Stimulated activated CD8-positive, alpha-beta memory T cell treated with anti-CD3 and anti-CD28 coated beads, Interleukin-12 subunit alpha, Interleukin-12 subunit beta, amount 100 ng/mL, for 4 hours (primary cell): ENCODE measurements at regions not wholly inside any gene's neighbourhood (a gene's known extent, or its start where the extent isn't known, plus 50 kb on each side); places are given as distances from the start of the nearest gene placed in this dataset.

Experiments
- DNase-seq: peaks from one replicate; pipeline ENCODE4 v3.0.0-alpha.2; 2020; ENCODE audit warnings: low read depth

- DNase-seq: no peak
These were observed 60.3 kb downstream of the SEC61B start for GRCh38 chr9:99282406-99282805.

GRCh38 chr9:99285965-99286364 lies 63.9 kb downstream of the SEC61B start:
- no peak for DNase-seq

- DNase-seq: no peak
These were observed 64.5 kb downstream of the SEC61B start for GRCh38 chr9:99286536-99286935.

GRCh38 chr9:99287641-99288040 lies 65.6 kb downstream of the SEC61B start:
- DNase-seq: no peak

GRCh38 chr9:99288830-99289229 lies 66.7 kb downstream of the SEC61B start:
- no peak for DNase-seq

- DNase-seq: no peak
These were observed 72.9 kb downstream of the SEC61B start for GRCh38 chr9:99294850-99295461.

- DNase-seq: peak; percentile 24
These were observed 74.3 kb downstream of the SEC61B start for GRCh38 chr9:99296291-99296951.

GRCh38 chr9:99298614-99299013 lies 76.5 kb downstream of the SEC61B start:
- DNase-seq: no peak

GRCh38 chr9:99299211-99300102 lies 77.4 kb downstream of the SEC61B start:
- DNase-seq: no peak

- no peak for DNase-seq
These were observed 78.0 kb downstream of the SEC61B start for GRCh38 chr9:99300103-99300439.

GRCh38 chr9:99300603-99301002 lies 78.5 kb downstream of the SEC61B start:
- DNase-seq: no peak

- no peak for DNase-seq
These were observed 81.1 kb downstream of the SEC61B start for GRCh38 chr9:99303177-99303576.

- no peak for DNase-seq
These were observed 83.0 kb downstream of the SEC61B start for GRCh38 chr9:99305124-99305523.

- no peak for DNase-seq
These were observed 84.0 kb downstream of the SEC61B start for GRCh38 chr9:99305820-99306811.

GRCh38 chr9:99307851-99308250 lies 85.8 kb downstream of the SEC61B start:
- no peak for DNase-seq

- no peak for DNase-seq
These were observed 87.3 kb downstream of the SEC61B start for GRCh38 chr9:99309141-99309939.

- no peak for DNase-seq
These were observed 90.7 kb downstream of the SEC61B start for GRCh38 chr9:99312736-99313135.

GRCh38 chr9:99319048-99319447 lies 97.0 kb downstream of the SEC61B start:
- DNase-seq: no peak

- DNase-seq: no peak
These were observed 100.2 kb downstream of the SEC61B start for GRCh38 chr9:99322299-99322698.

- DNase-seq: no peak
These were observed 104.2 kb downstream of the SEC61B start for GRCh38 chr9:99326112-99326916.
